ENCODE measurements at regions not wholly inside any gene's neighbourhood (a gene's known extent, or its start where the extent isn't known, plus 50 kb on each side); places are given as distances from the start of the nearest gene placed in this dataset.
"Not testable (repeated sequence)": the region's sequence is repeated elsewhere in the genome, so short reads cannot be mapped to it uniquely, and the experiment has no call there.

DNA sequence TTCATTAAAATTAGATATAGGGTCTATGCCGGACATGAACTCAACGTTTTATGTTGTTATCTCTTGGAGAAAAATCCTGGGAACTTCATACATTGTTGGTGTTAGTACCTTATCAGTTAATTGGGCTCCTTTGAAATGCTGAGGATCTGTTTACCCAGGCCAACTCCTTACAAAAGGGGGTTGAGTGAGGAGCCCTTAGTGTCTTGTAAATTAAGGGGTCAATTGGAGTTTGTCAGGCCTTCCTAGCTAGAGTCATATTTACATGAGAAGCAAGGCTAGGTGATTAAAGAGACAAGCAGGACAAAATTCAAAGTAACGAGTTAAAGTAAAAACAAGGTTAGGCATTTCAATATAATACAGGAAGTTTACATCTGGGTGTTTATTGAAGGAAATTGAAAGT is 454.1 kb upstream of the ADGRB3 start:
- not testable (repeated sequence) for TF ChIP-seq GABPA (tag; conservative IDR thresholded peaks at IDR 0.05; ENCODE audit: low read depth); MCM2 (IDR thresholded peaks at IDR 0.05; ENCODE audit: low read depth); FIP1L1 (IDR thresholded peaks at IDR 0.05; ENCODE audit: low read depth, low read length, poor library complexity, severe bottlenecking); ZZZ3 (IDR thresholded peaks at IDR 0.05)

All from K562 (cell line).